Activated CD4-positive, alpha-beta T cell treated with anti-CD3 and anti-CD28 coated beads for 4 hours (primary cell): ENCODE measurements at regions not wholly inside any gene's neighbourhood (a gene's known extent, or its start where the extent isn't known, plus 50 kb on each side); places are given as distances from the start of the nearest gene placed in this dataset.

Experiments used
- DNase-seq, 2 donors: peaks; one replicate each; pipeline ENCODE4 v3.0.0-alpha.2; 2020

- no peak for DNase-seq
Measured at GRCh38 chr1:218953386-218953785, 220.3 kb upstream of the LYPLAL1 start.

- DNase-seq = no peak
Measured at GRCh38 chr1:218957971-218958370, 215.7 kb upstream of the LYPLAL1 start.

GRCh38 chr1:218959784-218960183, 213.9 kb upstream of the LYPLAL1 start:
- DNase-seq = no peak

GRCh38 chr1:218964471-218965185, 209.1 kb upstream of the LYPLAL1 start:
- DNase-seq = no peak

- DNase-seq = no peak
Measured at GRCh38 chr1:218965821-218966220, 207.9 kb upstream of the LYPLAL1 start.

GRCh38 chr1:218967254-218967653, 206.4 kb upstream of the LYPLAL1 start:
- no peak for DNase-seq

GRCh38 chr1:218967836-218968235, 205.8 kb upstream of the LYPLAL1 start:
- DNase-seq = no peak

GRCh38 chr1:218969006-218969405, 204.7 kb upstream of the LYPLAL1 start:
- DNase-seq = no peak

- DNase-seq = no peak
Measured at GRCh38 chr1:218970397-218970990, 203.2 kb upstream of the LYPLAL1 start.

- DNase-seq = no peak
Measured at GRCh38 chr1:218971156-218971555, 202.5 kb upstream of the LYPLAL1 start.

- DNase-seq = no peak
Measured at GRCh38 chr1:218980881-218981280, 192.8 kb upstream of the LYPLAL1 start.

GRCh38 chr1:218982482-218982881, 191.2 kb upstream of the LYPLAL1 start:
- DNase-seq = no peak

- no peak for DNase-seq
Measured at GRCh38 chr1:218983433-218983832, 190.2 kb upstream of the LYPLAL1 start.

GRCh38 chr1:218983848-218984247, 189.8 kb upstream of the LYPLAL1 start:
- no peak for DNase-seq

GRCh38 chr1:218985424-218985984, 188.2 kb upstream of the LYPLAL1 start:
- DNase-seq = no peak

GRCh38 chr1:218986816-218987215, 186.9 kb upstream of the LYPLAL1 start:
- no peak for DNase-seq

- no peak for DNase-seq
Measured at GRCh38 chr1:218990019-218990418, 183.7 kb upstream of the LYPLAL1 start.

GRCh38 chr1:218991089-218991488, 182.6 kb upstream of the LYPLAL1 start:
- DNase-seq = no peak

GRCh38 chr1:218994615-218995014, 179.1 kb upstream of the LYPLAL1 start:
- no peak for DNase-seq

GRCh38 chr1:218995091-218995665, 178.5 kb upstream of the LYPLAL1 start:
- DNase-seq = no peak

GRCh38 chr1:218996362-218996761, 177.3 kb upstream of the LYPLAL1 start:
- no peak for DNase-seq

- no peak for DNase-seq
Measured at GRCh38 chr1:219000005-219000404, 173.7 kb upstream of the LYPLAL1 start.

GRCh38 chr1:219000631-219001030, 173.0 kb upstream of the LYPLAL1 start:
- DNase-seq = no peak

- DNase-seq = no peak
Measured at GRCh38 chr1:219010720-219011119, 163.0 kb upstream of the LYPLAL1 start.
